Fibroblast of skin of abdomen (primary cell): ENCODE measurements at regions not wholly inside any gene's neighbourhood (a gene's known extent, or its start where the extent isn't known, plus 50 kb on each side); places are given as distances from the start of the nearest gene placed in this dataset.

ENCODE experiments used
- DNase-seq: peaks from one replicate; pipeline ENCODE4 v3.0.0-alpha.2; 2013

- no peak for DNase-seq
Measured at GRCh38 chr10:79001082-79001885, 67.5 kb upstream of the ZMIZ1 start.

GRCh38 chr10:79002336-79002735 is 66.4 kb upstream of the ZMIZ1 start:
- no peak for DNase-seq

- no peak for DNase-seq
Measured at GRCh38 chr10:79003183-79004100, 65.3 kb upstream of the ZMIZ1 start.

- DNase-seq, result no peak
Measured at GRCh38 chr10:79004311-79004710, 64.5 kb upstream of the ZMIZ1 start.

GRCh38 chr10:79005126-79005810 is 63.5 kb upstream of the ZMIZ1 start:
- no peak for DNase-seq

- no peak for DNase-seq
Measured at GRCh38 chr10:79007018-79007417, 61.7 kb upstream of the ZMIZ1 start.

- no peak for DNase-seq
Measured at GRCh38 chr10:79007421-79008319, 61.1 kb upstream of the ZMIZ1 start.

- no peak for DNase-seq
Measured at GRCh38 chr10:79009145-79009544, 59.6 kb upstream of the ZMIZ1 start.

- DNase-seq, result no peak
Measured at GRCh38 chr10:79012567-79012966, 56.2 kb upstream of the ZMIZ1 start.

- DNase-seq, result no peak
Measured at GRCh38 chr10:79013406-79013987, 55.3 kb upstream of the ZMIZ1 start.

GRCh38 chr10:79014796-79015195 is 54.0 kb upstream of the ZMIZ1 start:
- no peak for DNase-seq

GRCh38 chr10:79017882-79018520 is 50.8 kb upstream of the ZMIZ1 start:
- DNase-seq, result no peak

GRCh38 chr10:79018521-79019011 is 50.2 kb upstream of the ZMIZ1 start:
- no peak for DNase-seq
